CD4-positive, alpha-beta T cell (primary cell): ENCODE measurements at regions not wholly inside any gene's neighbourhood (a gene's known extent, or its start where the extent isn't known, plus 50 kb on each side); places are given as distances from the start of the nearest gene placed in this dataset.

ENCODE experiments used
- ATAC-seq: fragments of 200-7000 bp; cut with Tn5 transposase; one replicate; pipeline ENCODE4 v1.10.0; 2022; ENCODE audit warnings: mild to moderate bottlenecking; ENCODE audit not compliant: poor library complexity
- CTCF ChIA-PET: fragments of 350-600 bp; sonication (Branson Sonifier 250); formaldehyde crosslinking; loops from one replicate; lab custom pipeline; 2021; ENCODE audit warnings: antibody characterized with exemption, inconsistent platforms; lab: Charles Lee
- POLR2A ChIA-PET: fragments of 350-600 bp; sonication (Branson Sonifier 250); formaldehyde crosslinking; loops from one replicate; lab custom pipeline; 2021; ENCODE audit warnings: antibody characterized with exemption, inconsistent platforms; lab: Charles Lee
- DNase-seq, 14 experiments: peaks; one replicate each; pipeline ENCODE4 v3.0.0-alpha.2; 2013 to 2020; ENCODE audit warnings: mixed read lengths in 2 of 14
- H3K27ac ChIP-seq, 2 donors: one replicate each; pipeline versions ENCODE4 v1.5.1 to v1.7.0; 2013; ENCODE audit warnings: low read length in 2 of 2, low read depth in 1 of 2, mild to moderate bottlenecking in 1 of 2
- H3K27me3 ChIP-seq, 2 experiments: 1 replicate in 1 of 2; 2 replicates in 1 of 2; pipeline versions ENCODE4 v1.6.1 to v1.7.0; 2013; ENCODE audit warnings: low read length in 2 of 2, control low read depth in 1 of 2, mild to moderate bottlenecking in 1 of 2, moderate library complexity in 1 of 2; ENCODE audit not compliant: insufficient read depth in 2 of 2, control insufficient read depth in 1 of 2
- H3K36me3 ChIP-seq: one replicate; pipeline ENCODE4 v1.6.1; 2013; ENCODE audit warnings: low read length, control low read depth; ENCODE audit not compliant: insufficient read depth
- H3K4me1 ChIP-seq: one replicate; pipeline ENCODE4 v1.6.1; 2013; ENCODE audit warnings: low read length, control low read depth; ENCODE audit not compliant: insufficient read depth
- H3K4me3 ChIP-seq: one replicate; pipeline ENCODE4 v1.5.1; 2013; ENCODE audit warnings: mild to moderate bottlenecking, low read length, moderate library complexity
- H3K9me3 ChIP-seq, 2 experiments: 1 replicate in 1 of 2; 2 replicates in 1 of 2; pipeline versions ENCODE4 v1.6.1 to v1.7.0; 2013; ENCODE audit warnings: low read length in 2 of 2, mild to moderate bottlenecking in 2 of 2, control low read depth in 1 of 2, moderate library complexity in 1 of 2; ENCODE audit not compliant: control insufficient read depth in 1 of 2, insufficient read depth in 1 of 2
- H3K27ac Mint-ChIP-seq: one replicate; pipeline ENCODE4 v1.8.0; 2020; ENCODE audit warnings: mixed read lengths
- H3K27me3 Mint-ChIP-seq: one replicate; pipeline ENCODE4 v1.8.0; 2021; ENCODE audit warnings: mixed read lengths
- H3K36me3 Mint-ChIP-seq: one replicate; pipeline ENCODE4 v1.8.0; 2021; ENCODE audit warnings: low read depth, mixed read lengths
- H3K4me1 Mint-ChIP-seq: one replicate; pipeline ENCODE4 v1.8.0; 2021; ENCODE audit warnings: low read depth, mixed read lengths
- H3K4me3 Mint-ChIP-seq: one replicate; pipeline ENCODE4 v1.8.0; 2020; ENCODE audit warnings: mild to moderate bottlenecking, mixed read lengths
- H3K9me3 Mint-ChIP-seq: one replicate; pipeline ENCODE4 v1.8.0; 2020; ENCODE audit warnings: mixed read lengths
- intact Hi-C, 2 experiments: fragments of 100-400 bp; cut with DNase I in 1 of 2; cut with micrococcal nuclease in 1 of 2; formaldehyde crosslinking; loops; one replicate each; pipeline versions ENCODE4 v1.15.1 to v1.9.0; 2023 to 2025; cut with DNase I, micrococcal nuclease
- TF ChIP-seq, protein P1 (sequence below): fragments of 200-600 bp; IDR thresholded peaks from one replicate; pipeline ENCODE4 v1.8.0; 2022; ENCODE audit warnings: antibody characterized with exemption, mild to moderate bottlenecking

DNA sequence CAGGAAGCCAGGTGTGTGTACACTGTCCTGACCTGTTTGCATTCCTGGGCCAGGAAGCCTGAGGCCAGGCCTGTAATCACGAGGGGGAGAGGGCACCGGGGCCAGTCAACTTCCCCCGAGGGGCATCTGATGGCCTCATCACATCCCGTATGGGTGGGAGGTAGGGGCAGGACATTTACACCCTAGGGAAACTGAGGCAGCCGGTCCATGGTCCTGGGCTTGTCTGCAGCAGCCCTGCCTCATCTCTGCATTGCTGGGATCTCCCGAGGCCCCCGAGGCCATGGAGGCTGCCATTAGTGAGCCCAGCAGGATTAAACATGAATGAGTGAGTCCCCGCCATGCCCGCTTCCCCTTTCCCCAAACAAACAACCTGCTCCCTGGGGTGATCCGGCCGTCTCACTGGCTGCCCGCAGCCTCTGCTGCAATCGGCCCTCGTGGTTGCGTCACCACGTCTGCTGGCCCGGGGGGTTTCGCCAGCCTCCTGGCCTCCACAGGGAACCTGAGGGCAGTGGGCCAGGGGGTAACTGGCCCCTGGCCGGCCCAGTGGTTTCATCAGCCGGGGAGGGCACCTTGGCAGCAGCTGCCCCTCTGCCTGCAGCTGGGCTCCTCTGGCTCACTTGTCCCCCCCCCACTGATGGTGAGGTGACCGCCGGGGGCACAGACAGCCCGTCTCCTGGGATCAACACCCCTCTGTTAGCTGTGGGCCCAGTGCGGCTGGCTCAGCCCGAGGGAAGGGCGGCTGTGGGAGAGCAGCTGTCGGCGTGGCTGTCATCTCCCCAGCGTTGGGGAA, 88.3 kb upstream of the GSE1 start:
- ATAC-seq (no peak), DNase-seq (peak in 2 of 14 experiments; percentile 61 to 66)
- Histone ChIP-seq H3K4me1 (no peaks in the 10 kb centered on the region), H3K27ac (no peak overlapping the region), H3K4me3 (no peak overlapping the region), H3K27me3 (no peaks in the 10 kb centered on the region), H3K9me3 (no peaks in the 10 kb centered on the region), H3K36me3 (no peaks in the 10 kb centered on the region)
- ChIA-PET POLR2A (no interaction called here), CTCF (no interaction called here)
- Mint-ChIP-seq H3K27me3 (no peaks in the 10 kb centered on the region), H3K9me3 (no peaks in the 10 kb centered on the region), H3K4me1 (no peaks in the 10 kb centered on the region), H3K4me3 (no peak overlapping the region), H3K36me3 (no peaks in the 10 kb centered on the region), H3K27ac (no peak overlapping the region)
- intact Hi-C loops: no loop called here
- TF ChIP-seq, protein P1, sequence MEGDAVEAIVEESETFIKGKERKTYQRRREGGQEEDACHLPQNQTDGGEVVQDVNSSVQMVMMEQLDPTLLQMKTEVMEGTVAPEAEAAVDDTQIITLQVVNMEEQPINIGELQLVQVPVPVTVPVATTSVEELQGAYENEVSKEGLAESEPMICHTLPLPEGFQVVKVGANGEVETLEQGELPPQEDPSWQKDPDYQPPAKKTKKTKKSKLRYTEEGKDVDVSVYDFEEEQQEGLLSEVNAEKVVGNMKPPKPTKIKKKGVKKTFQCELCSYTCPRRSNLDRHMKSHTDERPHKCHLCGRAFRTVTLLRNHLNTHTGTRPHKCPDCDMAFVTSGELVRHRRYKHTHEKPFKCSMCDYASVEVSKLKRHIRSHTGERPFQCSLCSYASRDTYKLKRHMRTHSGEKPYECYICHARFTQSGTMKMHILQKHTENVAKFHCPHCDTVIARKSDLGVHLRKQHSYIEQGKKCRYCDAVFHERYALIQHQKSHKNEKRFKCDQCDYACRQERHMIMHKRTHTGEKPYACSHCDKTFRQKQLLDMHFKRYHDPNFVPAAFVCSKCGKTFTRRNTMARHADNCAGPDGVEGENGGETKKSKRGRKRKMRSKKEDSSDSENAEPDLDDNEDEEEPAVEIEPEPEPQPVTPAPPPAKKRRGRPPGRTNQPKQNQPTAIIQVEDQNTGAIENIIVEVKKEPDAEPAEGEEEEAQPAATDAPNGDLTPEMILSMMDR: no peak

DNA sequence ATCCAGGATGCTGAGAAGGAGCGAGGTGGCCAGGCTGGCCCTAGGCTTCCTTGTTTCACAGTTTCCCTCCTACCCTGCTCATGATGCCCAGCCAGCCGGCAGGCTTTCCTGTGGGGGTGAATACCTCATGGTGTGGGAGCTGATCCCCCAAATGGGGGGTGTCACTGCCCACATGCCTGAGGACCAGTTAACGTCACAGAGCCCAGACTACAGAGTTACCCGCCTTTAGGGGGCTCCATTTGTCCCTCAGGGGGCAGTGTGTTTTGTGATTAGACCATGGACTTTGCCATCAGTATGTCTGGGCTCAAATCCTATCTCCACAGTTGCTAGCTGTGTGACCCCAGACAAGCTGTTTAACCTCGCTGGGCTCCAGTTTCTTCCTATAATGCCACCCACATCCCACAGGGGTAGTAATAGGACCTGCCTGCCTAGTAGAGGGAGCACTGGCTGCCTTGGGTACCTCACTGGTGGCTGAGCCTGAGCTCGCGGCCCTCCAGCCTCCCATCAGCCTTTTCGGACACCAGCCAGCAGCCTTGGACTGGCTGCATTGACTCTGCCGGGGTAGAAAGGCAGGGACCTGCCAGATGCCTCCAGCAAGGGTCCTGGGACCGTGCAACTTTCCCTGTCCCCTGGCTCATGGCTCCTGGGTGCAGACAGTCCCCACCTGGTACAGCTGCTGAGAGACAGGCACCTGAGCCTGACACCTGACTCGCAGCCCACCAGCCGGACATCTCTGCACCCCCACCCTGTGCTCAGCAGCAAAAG, 87.5 kb upstream of the GSE1 start:
- intact Hi-C loops: no loop called here
- ChIA-PET CTCF (no interaction called here), POLR2A (no interaction called here)
- no peaks in the 10 kb centered on the region for H3K9me3 ChIP-seq
- DNase-seq (peak in 2 of 14 experiments; percentile 44 to 48), ATAC-seq (no peak)
- Mint-ChIP-seq H3K27me3 (no peaks in the 10 kb centered on the region), H3K36me3 (no peaks in the 10 kb centered on the region), H3K27ac (no peak overlapping the region), H3K9me3 (no peaks in the 10 kb centered on the region), H3K4me1 (no peaks in the 10 kb centered on the region), H3K4me3 (no peak overlapping the region)
- no peaks in the 10 kb centered on the region for H3K4me1 ChIP-seq
- no peak overlapping the region for H3K4me3 ChIP-seq
- no peaks in the 10 kb centered on the region for H3K27me3 ChIP-seq
- H3K27ac ChIP-seq: no peak overlapping the region
- no peaks in the 10 kb centered on the region for H3K36me3 ChIP-seq
- TF ChIP-seq, protein P1: no peak

DNA sequence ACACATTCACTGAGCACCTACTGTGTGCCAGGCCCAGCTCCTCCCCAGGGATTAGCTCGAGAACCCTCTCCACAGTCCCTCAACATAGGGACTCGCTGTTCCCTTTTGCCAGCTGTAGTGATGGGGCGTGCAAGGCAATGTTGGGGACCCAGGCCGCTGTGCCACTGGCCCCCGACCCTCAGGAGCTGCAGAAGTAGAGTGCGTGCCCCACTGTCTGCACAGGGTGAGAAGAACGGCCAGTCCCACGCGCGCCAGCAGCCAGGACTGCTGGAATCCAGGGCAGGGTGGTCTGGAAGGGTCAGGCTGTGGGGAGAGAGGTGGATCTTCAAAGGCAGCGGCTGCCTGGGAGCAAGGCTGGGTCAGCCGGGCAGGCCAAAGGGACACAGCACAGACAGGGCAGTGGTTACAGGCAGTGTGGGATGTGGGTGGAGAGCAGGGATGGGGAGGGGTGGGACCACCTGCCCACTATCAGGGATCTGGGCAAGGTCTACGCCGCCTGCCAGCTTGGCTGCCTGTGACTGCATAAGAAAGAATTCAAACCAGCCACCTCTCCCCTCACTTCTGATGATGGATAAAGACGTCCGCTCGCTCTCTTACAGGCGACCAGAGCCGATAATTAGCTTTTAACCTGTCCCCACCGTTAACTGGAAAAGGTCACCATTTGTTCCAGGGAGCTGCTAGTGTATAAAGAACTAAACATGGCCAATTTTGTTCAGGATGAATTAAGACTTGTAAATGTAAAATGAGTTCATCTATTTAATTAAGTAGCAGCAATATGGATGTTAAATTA, 86.7 kb upstream of the GSE1 start:
- no peak for DNase-seq
- H3K4me3 Mint-ChIP-seq: no peak overlapping the region
- ChIA-PET CTCF (no interaction called here), POLR2A (no interaction called here)
- H3K27me3 Mint-ChIP-seq: no peaks in the 10 kb centered on the region
- H3K9me3 Mint-ChIP-seq: no peaks in the 10 kb centered on the region
- H3K4me3 ChIP-seq: no peak overlapping the region
- H3K9me3 ChIP-seq: no peaks in the 10 kb centered on the region
- no peaks in the 10 kb centered on the region for H3K36me3 ChIP-seq
- H3K4me1 ChIP-seq: no peaks in the 10 kb centered on the region
- no peaks in the 10 kb centered on the region for H3K36me3 Mint-ChIP-seq
- ATAC-seq: no peak
- H3K27ac Mint-ChIP-seq: no peak overlapping the region
- no peak overlapping the region for H3K27ac ChIP-seq
- TF ChIP-seq, protein P1: no peak
- H3K4me1 Mint-ChIP-seq: no peaks in the 10 kb centered on the region
- no peaks in the 10 kb centered on the region for H3K27me3 ChIP-seq
- intact Hi-C loops: no loop called here
